Mammary epithelial cell (primary cell): ENCODE measurements at regions not wholly inside any gene's neighbourhood (a gene's known extent, or its start where the extent isn't known, plus 50 kb on each side); places are given as distances from the start of the nearest gene placed in this dataset.

Experiments used
- EZH2 ChIP-seq: IDR thresholded peaks from 2 replicates; pipeline ENCODE4 v1.6.1; 2012; ENCODE audit warnings: low read length, inconsistent platforms, borderline replicate concordance
- TF ChIP-seq, protein P1 (sequence below), 2 donors: IDR thresholded peaks in 1 of 2; conservative IDR thresholded peaks in 1 of 2; 2 replicates each; pipeline ENCODE4 v1.5.1; 2011 to 2012; ENCODE audit warnings: inconsistent platforms in 2 of 2, low read length in 2 of 2, mild to moderate bottlenecking in 2 of 2, control low read depth in 1 of 2, low read depth in 1 of 2; ENCODE audit not compliant: insufficient read depth in 1 of 2; ENCODE audit errors: extremely low read depth in 1 of 2

GRCh38 chr1:8167936-8168335 is 141.8 kb upstream of the ERRFI1 start:
- TF ChIP-seq, protein P1, sequence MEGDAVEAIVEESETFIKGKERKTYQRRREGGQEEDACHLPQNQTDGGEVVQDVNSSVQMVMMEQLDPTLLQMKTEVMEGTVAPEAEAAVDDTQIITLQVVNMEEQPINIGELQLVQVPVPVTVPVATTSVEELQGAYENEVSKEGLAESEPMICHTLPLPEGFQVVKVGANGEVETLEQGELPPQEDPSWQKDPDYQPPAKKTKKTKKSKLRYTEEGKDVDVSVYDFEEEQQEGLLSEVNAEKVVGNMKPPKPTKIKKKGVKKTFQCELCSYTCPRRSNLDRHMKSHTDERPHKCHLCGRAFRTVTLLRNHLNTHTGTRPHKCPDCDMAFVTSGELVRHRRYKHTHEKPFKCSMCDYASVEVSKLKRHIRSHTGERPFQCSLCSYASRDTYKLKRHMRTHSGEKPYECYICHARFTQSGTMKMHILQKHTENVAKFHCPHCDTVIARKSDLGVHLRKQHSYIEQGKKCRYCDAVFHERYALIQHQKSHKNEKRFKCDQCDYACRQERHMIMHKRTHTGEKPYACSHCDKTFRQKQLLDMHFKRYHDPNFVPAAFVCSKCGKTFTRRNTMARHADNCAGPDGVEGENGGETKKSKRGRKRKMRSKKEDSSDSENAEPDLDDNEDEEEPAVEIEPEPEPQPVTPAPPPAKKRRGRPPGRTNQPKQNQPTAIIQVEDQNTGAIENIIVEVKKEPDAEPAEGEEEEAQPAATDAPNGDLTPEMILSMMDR (conservative IDR thresholded peaks at IDR 0.05 in 1 of 2, IDR thresholded peaks at IDR 0.05 in 1 of 2; ENCODE audit: extremely low read depth in 1 of 2, insufficient read depth in 1 of 2, low read depth in 1 of 2, low read length in 2 of 2), result no peak
- TF ChIP-seq EZH2, result no peak
